MG63 (cell line): ENCODE measurements at regions not wholly inside any gene's neighbourhood (a gene's known extent, or its start where the extent isn't known, plus 50 kb on each side); places are given as distances from the start of the nearest gene placed in this dataset.
"Not testable (repeated sequence)": the region's sequence is repeated elsewhere in the genome, so short reads cannot be mapped to it uniquely, and the experiment has no call there.

Experiments
- DNase-seq: peaks from one replicate; pipeline ENCODE4 v3.0.0-alpha.2; 2020
- H3K27me3 ChIP-seq: fragments of 250-450 bp; sonication (Bioruptor Pico); 2 replicates; pipeline ENCODE4 v1.5.1; 2020; ENCODE audit warnings: mild to moderate bottlenecking, moderate library complexity
- H3K36me3 ChIP-seq: fragments of 250-450 bp; sonication (Bioruptor Pico); 2 replicates; pipeline ENCODE4 v1.5.1; 2020; ENCODE audit warnings: mild to moderate bottlenecking, moderate library complexity
- H3K4me3 ChIP-seq: fragments of 250-450 bp; sonication (Bioruptor Pico); 2 replicates; pipeline ENCODE4 v1.5.1; 2020; ENCODE audit warnings: mild to moderate bottlenecking, moderate library complexity
- H3K9me3 ChIP-seq: fragments of 250-450 bp; sonication (Bioruptor Pico); 2 replicates; pipeline ENCODE4 v1.5.1; 2020; ENCODE audit warnings: mild to moderate bottlenecking, moderate library complexity

DNA sequence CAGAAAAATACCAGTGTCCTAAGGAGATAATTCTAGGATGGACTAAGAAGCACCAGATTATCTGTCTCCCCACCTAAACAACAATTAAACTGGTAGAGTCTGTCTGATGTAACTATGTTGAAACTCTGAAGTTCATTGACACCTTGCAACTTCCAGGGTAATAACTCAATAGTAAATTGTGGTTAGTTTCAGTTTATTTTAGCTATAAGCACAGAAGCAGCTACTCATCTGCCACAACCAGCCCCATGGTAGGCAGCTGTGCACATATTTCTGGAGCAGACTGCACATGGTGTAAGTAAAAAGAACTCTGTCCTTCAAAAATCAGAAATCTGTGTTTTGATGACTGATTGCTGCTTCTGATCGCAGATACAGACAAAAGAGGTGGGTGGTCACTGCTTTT is 852.1 kb downstream of the CDH11 start:
- no peaks in the 10 kb centered on the region for H3K36me3 ChIP-seq
- DNase-seq, result no peak
- H3K9me3 ChIP-seq, result no peaks in the 10 kb centered on the region
- no peaks in the 10 kb centered on the region for H3K27me3 ChIP-seq
- no peak overlapping the region for H3K4me3 ChIP-seq

- no peaks in the 10 kb centered on the region for H3K9me3 ChIP-seq
- H3K36me3 ChIP-seq, result no peaks in the 10 kb centered on the region
- no peak overlapping the region for H3K4me3 ChIP-seq
- no peaks in the 10 kb centered on the region for H3K27me3 ChIP-seq
- DNase-seq, result no peak
These were observed 856.1 kb downstream of the CDH11 start for GRCh38 chr16:64265756-64266155.

GRCh38 chr16:64260631-64261401 is 861.0 kb downstream of the CDH11 start:
- DNase-seq, H3K36me3 ChIP-seq, H3K9me3 ChIP-seq: not testable (repeated sequence)

GRCh38 chr16:64254443-64255367 is 867.2 kb downstream of the CDH11 start:
- H3K27me3 ChIP-seq, result no peaks in the 10 kb centered on the region
- no peak for DNase-seq
- no peaks in the 10 kb centered on the region for H3K36me3 ChIP-seq
- H3K9me3 ChIP-seq, result no peaks in the 10 kb centered on the region
- no peak overlapping the region for H3K4me3 ChIP-seq

More at GRCh38 chr16:64260631-64261401, 861.0 kb downstream of the CDH11 start:
- H3K4me3 ChIP-seq, H3K27me3 ChIP-seq: not testable (repeated sequence)

GRCh38 chr16:64253525-64253924 is 868.3 kb downstream of the CDH11 start:
- peak; percentile 6 for DNase-seq
- Histone ChIP-seq H3K27me3 (no peaks in the 10 kb centered on the region), H3K9me3 (no peaks in the 10 kb centered on the region), H3K4me3 (no peak overlapping the region), H3K36me3 (no peaks in the 10 kb centered on the region)

DNA sequence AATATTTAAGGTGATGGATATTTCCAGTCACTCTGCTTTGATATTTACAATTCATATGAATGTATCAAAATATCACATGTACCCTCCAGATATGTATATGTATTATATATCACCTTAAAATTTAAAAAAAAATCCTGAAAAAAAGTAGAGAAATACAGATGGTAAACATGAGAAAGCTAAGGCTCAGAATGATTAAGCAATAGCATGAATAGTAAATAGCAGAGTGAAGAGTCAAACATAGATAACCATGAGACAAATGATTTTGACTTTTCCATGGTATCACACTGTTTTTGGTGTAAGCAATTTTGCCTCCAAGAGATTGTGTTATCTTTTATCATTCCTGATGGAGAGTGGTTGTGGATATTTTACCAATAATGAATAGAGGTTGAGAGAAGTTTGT is 868.8 kb downstream of the CDH11 start:
- H3K27me3 ChIP-seq, result no peaks in the 10 kb centered on the region
- H3K4me3 ChIP-seq, result no peak overlapping the region
- no peaks in the 10 kb centered on the region for H3K36me3 ChIP-seq
- no peaks in the 10 kb centered on the region for H3K9me3 ChIP-seq
- DNase-seq, result no peak

GRCh38 chr16:64251742-64252141 is 870.1 kb downstream of the CDH11 start:
- H3K27me3 ChIP-seq, result no peaks in the 10 kb centered on the region
- no peak overlapping the region for H3K4me3 ChIP-seq
- no peak for DNase-seq
- H3K36me3 ChIP-seq, result no peaks in the 10 kb centered on the region
- no peaks in the 10 kb centered on the region for H3K9me3 ChIP-seq

- no peaks in the 10 kb centered on the region for H3K9me3 ChIP-seq
- no peak overlapping the region for H3K4me3 ChIP-seq
- DNase-seq, result peak; percentile 3
- no peaks in the 10 kb centered on the region for H3K27me3 ChIP-seq
- H3K36me3 ChIP-seq, result no peaks in the 10 kb centered on the region
These were observed 871.0 kb downstream of the CDH11 start for GRCh38 chr16:64250866-64251265.

DNA sequence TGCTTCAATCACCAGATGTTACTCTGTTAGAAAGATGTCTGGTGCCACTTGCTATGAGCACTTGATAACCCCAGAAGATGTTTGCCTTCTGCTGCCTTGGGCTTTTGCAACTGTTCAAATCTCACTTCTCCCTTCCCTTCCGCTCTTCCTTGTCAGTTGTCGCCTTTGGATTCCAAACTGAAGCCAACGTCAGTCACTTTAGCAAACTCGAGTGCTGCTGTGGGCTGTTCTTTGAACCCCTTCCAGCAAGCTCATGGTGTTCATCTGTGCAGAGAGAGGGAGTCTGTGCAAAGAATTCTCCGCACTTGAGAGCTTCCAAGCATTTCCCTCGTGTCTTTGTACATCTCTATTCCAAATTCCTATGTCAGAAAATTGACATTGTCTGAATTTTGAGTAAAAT is 879.4 kb downstream of the CDH11 start:
- Histone ChIP-seq H3K27me3 (no peaks in the 10 kb centered on the region), H3K4me3 (no peak overlapping the region), H3K9me3 (no peaks in the 10 kb centered on the region), H3K36me3 (no peaks in the 10 kb centered on the region)
- DNase-seq, result no peak

DNA sequence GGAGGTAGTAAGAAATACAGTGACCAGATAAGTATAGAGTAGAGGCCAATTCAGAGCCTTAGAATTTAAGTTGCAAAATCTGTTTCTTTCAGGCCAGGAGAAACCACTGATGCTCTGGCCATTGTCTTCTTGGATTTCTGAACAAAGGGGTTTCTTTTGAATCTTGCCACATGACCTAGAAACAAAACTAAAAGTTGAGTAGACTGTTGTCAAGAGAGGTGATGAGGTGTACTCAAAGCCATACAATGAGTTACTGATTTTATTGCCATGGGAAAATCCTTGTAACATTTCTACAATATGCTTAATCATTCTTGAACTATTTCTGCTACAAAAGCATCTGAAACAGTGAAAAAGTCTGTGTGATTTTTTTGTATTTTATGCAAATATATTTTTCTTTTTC is 881.3 kb downstream of the CDH11 start:
- Histone ChIP-seq H3K27me3 (no peaks in the 10 kb centered on the region), H3K9me3 (no peaks in the 10 kb centered on the region), H3K4me3 (no peak overlapping the region), H3K36me3 (no peaks in the 10 kb centered on the region)
- no peak for DNase-seq

- H3K27me3 ChIP-seq, result no peaks in the 10 kb centered on the region
- no peaks in the 10 kb centered on the region for H3K9me3 ChIP-seq
- H3K36me3 ChIP-seq, result no peaks in the 10 kb centered on the region
- DNase-seq, result no peak
- H3K4me3 ChIP-seq, result no peak overlapping the region
These were observed 883.3 kb downstream of the CDH11 start for GRCh38 chr16:64238571-64238970.

DNA sequence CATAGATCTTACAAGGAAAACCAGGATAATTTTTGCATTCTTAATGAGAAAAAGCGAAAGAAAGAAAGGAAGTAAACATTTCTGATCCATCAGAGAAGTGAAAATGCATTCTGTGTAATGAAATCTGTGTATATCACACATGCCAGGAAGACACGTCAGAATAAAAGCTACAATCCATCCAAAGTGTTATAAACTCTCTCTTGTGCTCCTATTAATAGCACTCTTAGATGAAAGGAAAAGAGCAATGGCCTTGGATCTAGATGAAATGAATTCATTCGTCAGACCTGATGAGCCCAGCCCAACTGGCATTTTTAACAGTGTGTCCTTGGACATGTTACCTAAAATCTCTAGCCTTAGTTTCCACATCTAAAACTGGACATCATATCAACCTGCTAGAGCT is 885.5 kb downstream of the CDH11 start:
- DNase-seq, result no peak
- Histone ChIP-seq H3K27me3 (no peaks in the 10 kb centered on the region), H3K36me3 (no peaks in the 10 kb centered on the region), H3K9me3 (no peaks in the 10 kb centered on the region), H3K4me3 (no peak overlapping the region)

DNA sequence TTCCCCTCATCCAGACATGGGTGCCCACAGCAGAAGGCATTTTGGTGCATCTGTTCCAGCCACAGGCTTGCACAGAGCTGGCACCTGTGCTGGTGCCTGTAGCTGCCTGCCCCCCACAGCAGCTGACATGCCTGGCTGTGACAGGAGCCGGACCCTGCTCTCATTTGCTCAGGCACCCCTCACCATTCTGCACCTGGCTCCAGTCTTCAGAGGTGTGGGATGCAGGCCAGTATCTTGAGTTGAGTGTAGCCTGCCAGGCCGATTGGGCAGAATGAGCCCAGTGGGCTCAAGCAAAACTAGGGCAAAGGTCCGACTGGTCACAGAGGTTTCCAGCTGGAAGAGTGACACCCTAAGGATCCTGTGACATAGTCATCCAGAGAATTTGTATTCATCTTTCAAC is 887.7 kb downstream of the CDH11 start:
- Histone ChIP-seq H3K36me3 (no peaks in the 10 kb centered on the region), H3K9me3 (no peaks in the 10 kb centered on the region), H3K27me3 (no peaks in the 10 kb centered on the region), H3K4me3 (no peak overlapping the region)
- no peak for DNase-seq

GRCh38 chr16:64225696-64226095 is 896.2 kb downstream of the CDH11 start:
- DNase-seq, result no peak
- H3K36me3 ChIP-seq, result no peaks in the 10 kb centered on the region
- H3K27me3 ChIP-seq, result no peaks in the 10 kb centered on the region
- no peaks in the 10 kb centered on the region for H3K9me3 ChIP-seq
- H3K4me3 ChIP-seq, result no peak overlapping the region

GRCh38 chr16:64225036-64225435 is 896.8 kb downstream of the CDH11 start:
- H3K4me3 ChIP-seq, result no peak overlapping the region
- H3K9me3 ChIP-seq, result no peaks in the 10 kb centered on the region
- no peak for DNase-seq
- no peaks in the 10 kb centered on the region for H3K36me3 ChIP-seq
- no peaks in the 10 kb centered on the region for H3K27me3 ChIP-seq

DNA sequence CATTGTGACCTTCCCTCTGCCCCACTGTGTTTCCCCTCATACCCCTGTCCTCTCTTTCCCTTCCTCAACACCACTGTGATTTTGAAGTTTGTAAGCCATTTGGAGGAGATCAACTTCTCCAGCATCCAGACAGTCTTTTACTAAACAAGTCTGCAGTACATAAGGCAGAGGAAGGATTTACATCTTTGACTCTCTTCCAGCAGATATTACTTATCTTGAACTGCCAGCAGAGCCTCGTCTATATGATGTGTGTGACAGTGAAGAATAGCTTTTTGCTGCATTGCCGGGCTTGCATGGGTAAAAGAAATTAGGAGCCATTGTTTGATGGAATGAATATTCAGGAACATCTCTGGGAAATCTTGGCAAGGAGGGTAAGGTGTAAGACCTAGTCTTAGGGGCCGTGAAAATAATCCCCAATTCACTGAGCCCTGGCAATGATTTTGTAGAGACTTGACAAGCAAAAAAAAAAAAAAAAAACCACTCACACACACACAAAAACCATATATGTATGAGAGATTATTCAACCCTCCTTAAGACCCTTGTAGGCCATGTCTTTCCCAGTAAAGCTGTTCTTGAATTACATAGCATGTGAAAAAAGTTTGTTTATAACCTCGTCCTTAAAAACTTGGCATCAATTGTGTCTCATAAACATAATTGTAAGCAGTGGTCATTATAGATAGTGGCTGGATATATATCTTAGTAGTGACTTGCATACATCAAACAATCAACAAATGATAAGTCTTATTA is 903.9 kb downstream of the CDH11 start:
- Histone ChIP-seq H3K36me3 (no peaks in the 10 kb centered on the region), H3K9me3 (no peaks in the 10 kb centered on the region), H3K4me3 (no peak overlapping the region), H3K27me3 (no peaks in the 10 kb centered on the region)
- DNase-seq, result no peak

- Histone ChIP-seq H3K4me3 (no peak overlapping the region), H3K9me3 (no peaks in the 10 kb centered on the region), H3K27me3 (no peaks in the 10 kb centered on the region), H3K36me3 (no peaks in the 10 kb centered on the region)
- no peak for DNase-seq
These were observed 906.1 kb downstream of the CDH11 start for GRCh38 chr16:64215730-64216129.
